Gastrocnemius medialis (tissue), 4 donors: ENCODE measurements at regions not wholly inside any gene's neighbourhood (a gene's known extent, or its start where the extent isn't known, plus 50 kb on each side); places are given as distances from the start of the nearest gene placed in this dataset.

Experiments used
- ATAC-seq, 2 donors: fragments of 150-250 bp; one replicate each; pipeline ENCODE4 v1.9.1; 2016
- DNase-seq, 2 donors: peaks; one replicate each; pipeline ENCODE4 v3.0.0-alpha.2; 2019
- H3K27ac ChIP-seq, 4 donors: fragments of 200-600 bp; sonication (generic); 1 replicate in 1 of 4; 2 replicates in 3 of 4; pipeline ENCODE4 v1.5.1; 2016 to 2018; ENCODE audit warnings: mild to moderate bottlenecking in 2 of 4, moderate library complexity in 1 of 4
- H3K27me3 ChIP-seq, 3 donors: fragments of 200-600 bp; sonication (generic) in 2 of 3; 1 replicate in 1 of 3; 2 replicates in 2 of 3; pipeline versions ENCODE4 v1.5.1 to v1.6.0; 2016 to 2019; ENCODE audit warnings: mild to moderate bottlenecking in 1 of 3, moderate library complexity in 1 of 3
- H3K36me3 ChIP-seq, 2 donors: fragments of 200-600 bp; sonication (generic) in 1 of 2; one replicate each; pipeline ENCODE4 v1.5.1; 2017 to 2018
- H3K4me1 ChIP-seq, 2 donors: fragments of 200-600 bp; sonication (generic) in 1 of 2; one replicate each; pipeline ENCODE4 v1.5.1; 2016 to 2017; ENCODE audit warnings: mild to moderate bottlenecking in 2 of 2
- H3K4me3 ChIP-seq, 4 donors: fragments of 200-600 bp; sonication (generic) in 3 of 4; 1 replicate in 1 of 4; 2 replicates in 3 of 4; pipeline ENCODE4 v1.5.1; 2016 to 2019; ENCODE audit warnings: mild to moderate bottlenecking in 2 of 4
- H3K9me3 ChIP-seq, 3 donors: fragments of 200-600 bp; sonication (generic) in 2 of 3; 1 replicate in 1 of 3; 2 replicates in 2 of 3; pipeline ENCODE4 v1.5.1; 2016 to 2019
- CTCF ChIP-seq, 5 experiments: fragments of 450-650 bp in 3 of 5; fragments of 200-600 bp in 2 of 5; sonication (generic) in 2 of 5; IDR thresholded peaks in 4 of 5; conservative IDR thresholded peaks in 1 of 5; 1 replicate in 4 of 5; 2 replicates in 1 of 5; pipeline ENCODE4 v1.5.1; 2016 to 2019; ENCODE audit warnings: antibody characterized with exemption in 5 of 5, mild to moderate bottlenecking in 3 of 5, moderate library complexity in 3 of 5
- POLR2A ChIP-seq, 2 donors: fragments of 450-650 bp; IDR thresholded peaks; one replicate each; pipeline ENCODE4 v1.6.1; 2017; ENCODE audit warnings: antibody characterized with exemption in 2 of 2, mild to moderate bottlenecking in 2 of 2, moderate library complexity in 2 of 2
- in situ Hi-C, 4 donors: fragments of 200-750 bp; cut with MboI; loops; one replicate each; pipeline versions ENCODE4 v1.15.0 to v1.8.0; 2017; ENCODE audit warnings: low sequenced_read_pairs in 4 of 4
- intact Hi-C: fragments of 100-400 bp; cut with DNase I; formaldehyde crosslinking; loops from one replicate; pipeline ENCODE4 v1.15.1; 2023; ENCODE audit warnings: low total_unique reads

- Histone ChIP-seq H3K9me3 (peaks cover 0 to 13% (median 0%) of the 10 kb centered on the region in 3 donors), H3K27ac (no peak overlapping the region), H3K36me3 (no peaks in the 10 kb centered on the region), H3K4me3 (no peak overlapping the region), H3K4me1 (no peaks in the 10 kb centered on the region), H3K27me3 (no peaks in the 10 kb centered on the region)
- TF ChIP-seq CTCF (IDR thresholded peaks at IDR 0.05 in 4 of 5, conservative IDR thresholded peaks at IDR 0.05 in 1 of 5), result no peak
- TF ChIP-seq POLR2A (IDR thresholded peaks at IDR 0.05), result no peak
- intact Hi-C loops (no loop called here), in situ Hi-C loops (no loop called here)
- ATAC-seq (no peak), DNase-seq (no peak)
Observed at GRCh38 chr11:114929351-114930000, 251.1 kb downstream of the NXPE2 start.

GRCh38 chr11:114938799-114939198 is 260.5 kb downstream of the NXPE2 start:
- Histone ChIP-seq H3K9me3 (no peaks in the 10 kb centered on the region), H3K27me3 (no peaks in the 10 kb centered on the region), H3K4me3 (no peak overlapping the region), H3K36me3 (no peaks in the 10 kb centered on the region), H3K4me1 (peaks cover 0 to 5% of the 10 kb centered on the region in 2 donors), H3K27ac (no peak overlapping the region)
- ATAC-seq (no peak), DNase-seq (no peak)
- in situ Hi-C loops (no loop called here), intact Hi-C loops (no loop called here)
- TF ChIP-seq POLR2A (IDR thresholded peaks at IDR 0.05) (no peak), CTCF (IDR thresholded peaks at IDR 0.05 in 4 of 5, conservative IDR thresholded peaks at IDR 0.05 in 1 of 5) (no peak)

GRCh38 chr11:114942207-114942606 is 263.9 kb downstream of the NXPE2 start:
- in situ Hi-C loops, result no loop called here
- no peak for ATAC-seq

GRCh38 chr11:114949614-114950351 is 271.5 kb downstream of the NXPE2 start:
- ATAC-seq (no peak), DNase-seq (no peak)
- intact Hi-C loops, result loop anchor here (10.0 kb wide), 1 partner anchor 175 kb away; no protein-coding TSS in a partner anchor
- Histone ChIP-seq H3K4me1 (no peaks in the 10 kb centered on the region), H3K27me3 (no peaks in the 10 kb centered on the region), H3K4me3 (no peak overlapping the region), H3K9me3 (no peaks in the 10 kb centered on the region), H3K27ac (no peak overlapping the region), H3K36me3 (no peaks in the 10 kb centered on the region)
- TF ChIP-seq CTCF (IDR thresholded peaks at IDR 0.05 in 4 of 5, conservative IDR thresholded peaks at IDR 0.05 in 1 of 5), result no peak
- TF ChIP-seq POLR2A (IDR thresholded peaks at IDR 0.05), result no peak
- in situ Hi-C loops, result loop anchor here in 1 of 4 donors (10.0 kb wide), 1 partner anchor 175 kb away; no protein-coding TSS in a partner anchor

More at GRCh38 chr11:114942207-114942606, 263.9 kb downstream of the NXPE2 start:
- H3K4me1 ChIP-seq, result peaks cover 0 to 5% of the 10 kb centered on the region in 2 donors
- H3K36me3 ChIP-seq, result no peaks in the 10 kb centered on the region
- intact Hi-C loops, result no loop called here
- TF ChIP-seq POLR2A (IDR thresholded peaks at IDR 0.05) (no peak), CTCF (IDR thresholded peaks at IDR 0.05 in 4 of 5, conservative IDR thresholded peaks at IDR 0.05 in 1 of 5) (no peak)
- no peaks in the 10 kb centered on the region for H3K27me3 ChIP-seq
- H3K9me3 ChIP-seq, result no peaks in the 10 kb centered on the region
- H3K4me3 ChIP-seq, result no peak overlapping the region
- no peak overlapping the region for H3K27ac ChIP-seq
- DNase-seq, result no peak
